Keratinocyte (primary cell): ENCODE measurements at regions not wholly inside any gene's neighbourhood (a gene's known extent, or its start where the extent isn't known, plus 50 kb on each side); places are given as distances from the start of the nearest gene placed in this dataset.
A peak's percentile ranks its signal among the peaks of the same experiment; 100 is the strongest.

Experiments
- DNase-seq: peaks from one replicate; pipeline ENCODE4 v3.0.0-alpha.2; 2011; ENCODE audit warnings: low read depth, missing footprints, low spot score
- FAIRE-seq: peaks from 2 replicates; lab custom pipeline; 2011; peaks lifted over from hg19 to GRCh38; lab: Jason Lieb, UNC
- H2AFZ ChIP-seq: 2 replicates; pipeline ENCODE4 v1.6.0; 2012; ENCODE audit warnings: low read length, control low read depth, inconsistent platforms; ENCODE audit not compliant: control insufficient read depth
- H3K27ac ChIP-seq: 2 replicates; pipeline ENCODE4 v1.5.1; 2011; ENCODE audit warnings: low read length; ENCODE audit not compliant: control insufficient read depth, insufficient read depth
- H3K27me3 ChIP-seq: 3 replicates; pipeline ENCODE4 v1.6.0; 2011; ENCODE audit warnings: low read length; ENCODE audit not compliant: control insufficient read depth, insufficient read depth; ENCODE audit errors: extremely low read depth
- H3K36me3 ChIP-seq, 2 experiments: 2 replicates in 1 of 2; 3 replicates in 1 of 2; pipeline ENCODE4 v1.5.1; 2011; ENCODE audit warnings: low read length in 2 of 2, mild to moderate bottlenecking in 1 of 2; ENCODE audit not compliant: control insufficient read depth in 2 of 2, insufficient read depth in 2 of 2; ENCODE audit errors: extremely low read depth in 1 of 2
- H3K4me1 ChIP-seq: 3 replicates; pipeline ENCODE4 v1.5.1; 2011; ENCODE audit warnings: low read length; ENCODE audit not compliant: control insufficient read depth, insufficient read depth; ENCODE audit errors: extremely low read depth
- H3K4me2 ChIP-seq: 3 replicates; pipeline ENCODE4 v1.6.0; 2011; ENCODE audit warnings: low read depth, low read length; ENCODE audit not compliant: control insufficient read depth, insufficient read depth; ENCODE audit errors: extremely low read depth
- H3K4me3 ChIP-seq, 3 experiments: fragments of 200-600 bp in 1 of 3; sonication (generic) in 1 of 3; 2 replicates in 2 of 3; 3 replicates in 1 of 3; pipeline ENCODE4 v1.5.1; 2011 to 2016; ENCODE audit warnings: low read length in 3 of 3, mild to moderate bottlenecking in 3 of 3, control low read depth in 2 of 3, inconsistent platforms in 1 of 3, low read depth in 1 of 3, mixed read lengths in 1 of 3, mixed run types in 1 of 3, moderate library complexity in 1 of 3; ENCODE audit not compliant: control insufficient read depth in 2 of 3, insufficient read depth in 2 of 3; ENCODE audit errors: extremely low read depth in 1 of 3
- H3K79me2 ChIP-seq: 2 replicates; pipeline ENCODE4 v1.6.0; 2012; ENCODE audit warnings: low read length; ENCODE audit not compliant: control insufficient read depth, insufficient read depth
- H3K9ac ChIP-seq: 3 replicates; pipeline ENCODE4 v1.6.0; 2011; ENCODE audit warnings: low read length; ENCODE audit not compliant: control insufficient read depth, insufficient read depth; ENCODE audit errors: extremely low read depth
- H3K9me1 ChIP-seq: 3 replicates; pipeline ENCODE4 v1.6.0; 2011; ENCODE audit warnings: low read length; ENCODE audit not compliant: control insufficient read depth, insufficient read depth; ENCODE audit errors: extremely low read depth
- H3K9me3 ChIP-seq: 2 replicates; pipeline ENCODE4 v1.5.1; 2012; ENCODE audit warnings: low read depth, low read length; ENCODE audit not compliant: control insufficient read depth
- H4K20me1 ChIP-seq: 3 replicates; pipeline ENCODE4 v1.6.0; 2011; ENCODE audit warnings: low read length; ENCODE audit not compliant: control insufficient read depth, insufficient read depth; ENCODE audit errors: extremely low read depth
- CTCF ChIP-seq, 3 experiments: IDR thresholded peaks in 1 of 3; conservative IDR thresholded peaks in 1 of 3; optimal IDR thresholded peaks in 1 of 3; 2 replicates in 2 of 3; 3 replicates in 1 of 3; pipeline versions ENCODE3 to v1.5.1; 2011; ENCODE audit warnings: low read length in 3 of 3, mild to moderate bottlenecking in 3 of 3, moderate library complexity in 2 of 3, control low read depth in 1 of 3, inconsistent platforms in 1 of 3; ENCODE audit not compliant: insufficient read depth in 2 of 3; ENCODE audit errors: extremely low read depth in 1 of 3
- EZH2 ChIP-seq: IDR thresholded peaks from one replicate; pipeline ENCODE4 v1.6.1; 2012; ENCODE audit warnings: inconsistent platforms, mild to moderate bottlenecking, low read length, moderate library complexity
- dilution Hi-C: fragments of 300-500 bp; cut with MboI; formaldehyde crosslinking; loops from one replicate; pipeline ENCODE4 v1.7.0; 2020; ENCODE audit warnings: low sequenced_read_pairs; ENCODE audit not compliant: extremely low pct_ligation_motif_present

DNA sequence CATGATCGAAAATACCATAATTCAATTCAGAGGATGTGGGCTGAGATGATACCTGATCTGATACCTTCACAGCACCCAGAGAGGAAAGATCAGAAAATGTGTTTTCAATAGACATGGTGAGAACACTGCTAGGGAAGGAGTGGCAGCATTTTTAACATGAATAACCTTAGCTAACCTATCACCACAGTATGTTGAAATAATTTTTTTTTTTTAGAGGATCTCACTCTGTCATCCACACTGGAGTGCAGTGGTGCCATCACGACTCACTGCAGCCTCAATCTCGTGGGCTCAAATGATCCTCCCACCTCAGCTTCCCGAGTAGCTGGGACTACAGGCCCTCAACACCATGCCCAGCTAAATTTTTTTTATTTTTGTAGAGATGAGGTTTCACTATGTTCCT, 90.5 kb upstream of the RAPGEF2 start:
- TF ChIP-seq CTCF (optimal IDR thresholded peaks at IDR 0.05 in 1 of 3, IDR thresholded peaks at IDR 0.05 in 1 of 3, conservative IDR thresholded peaks at IDR 0.05 in 1 of 3; ENCODE audit: extremely low read depth in 1 of 3, insufficient read depth in 2 of 3, low read length in 3 of 3) = no peak
- TF ChIP-seq EZH2 = no peak
- Histone ChIP-seq H3K27ac (no peak overlapping the region), H3K9me1 (no peaks in the 10 kb centered on the region), H2AFZ (no peak overlapping the region), H3K79me2 (no peaks in the 10 kb centered on the region), H3K4me3 (no peak overlapping the region), H3K36me3 (no peaks in the 10 kb centered on the region), H4K20me1 (no peaks in the 10 kb centered on the region), H3K9ac (no peak overlapping the region), H3K9me3 (no peaks in the 10 kb centered on the region), H3K27me3 (no peaks in the 10 kb centered on the region), H3K4me1 (peaks cover 13% of the 10 kb centered on the region), H3K4me2 (peak overlapping the region; percentile 35)
- DNase-seq (no peak), FAIRE-seq (no peak)
- dilution Hi-C loops = no loop called here

- Histone ChIP-seq H3K27ac (no peak overlapping the region), H3K79me2 (no peaks in the 10 kb centered on the region), H3K4me2 (no peak overlapping the region), H3K9ac (no peak overlapping the region), H3K9me1 (no peaks in the 10 kb centered on the region), H3K4me1 (peaks cover 13% of the 10 kb centered on the region), H3K36me3 (no peaks in the 10 kb centered on the region), H3K27me3 (no peaks in the 10 kb centered on the region), H2AFZ (no peak overlapping the region), H3K9me3 (no peaks in the 10 kb centered on the region), H3K4me3 (no peak overlapping the region), H4K20me1 (no peaks in the 10 kb centered on the region)
- DNase-seq (no peak), FAIRE-seq (no peak)
- dilution Hi-C loops = no loop called here
- TF ChIP-seq CTCF (optimal IDR thresholded peaks at IDR 0.05 in 1 of 3, IDR thresholded peaks at IDR 0.05 in 1 of 3, conservative IDR thresholded peaks at IDR 0.05 in 1 of 3; ENCODE audit: extremely low read depth in 1 of 3, insufficient read depth in 2 of 3, low read length in 3 of 3) (no peak), EZH2 (no peak)
Measured at GRCh38 chr4:159013692-159014091, 89.2 kb upstream of the RAPGEF2 start.
